HepG2 (cell line): ENCODE measurements at regions not wholly inside any gene's neighbourhood (a gene's known extent, or its start where the extent isn't known, plus 50 kb on each side); places are given as distances from the start of the nearest gene placed in this dataset.

Experiments
- ATAC-seq: fragments of 200-7000 bp; cut with Tn5 transposase; 3 replicates; pipeline ENCODE4 v1.9.1; 2020; ENCODE audit warnings: mild to moderate bottlenecking, moderate library complexity
- BruUV-seq: library from RNA; stranded (reverse); fragments of 400-500 nt; replicated peaks from 2 replicates; lab custom pipeline; 2021; lab: Mats Ljungman, UMichigan
- CTCF ChIA-PET: fragments of 300-600 bp; formaldehyde crosslinking; extraction: SDS; loops from one replicate; lab custom pipeline; 2021; ENCODE audit warnings: low total read pairs, inconsistent platforms, low intra/inter-chr PET ratio; lab: Yijun Ruan, JAX
- POLR2A ChIA-PET: fragments of 350-600 bp; sonication (Branson Sonifier 250); formaldehyde crosslinking; loops from one replicate; lab custom pipeline; 2020; ENCODE audit warnings: antibody characterized with exemption, inconsistent platforms; lab: Yijun Ruan, JAX
- DNase-seq: peaks from one replicate; pipeline ENCODE4 v3.0.0-alpha.2; 2015; ENCODE audit warnings: low spot score
- FAIRE-seq: peaks from 3 replicates; lab custom pipeline; 2011; peaks lifted over from hg19 to GRCh38; lab: Jason Lieb, UNC
- H2AFZ ChIP-seq: one replicate; pipeline ENCODE4 v1.6.1; 2011; ENCODE audit warnings: low read length, inconsistent platforms
- H3K27ac ChIP-seq: fragments of 300-600 bp; 3 replicates; pipeline ENCODE4 v1.8.0; 2011; ENCODE audit warnings: mixed run types, mild to moderate bottlenecking, mixed read lengths, low read length, inconsistent platforms; ENCODE audit not compliant: insufficient read depth; ENCODE audit errors: extremely low read length
- H3K27me3 ChIP-seq, 2 experiments: fragments of 200-600 bp in 1 of 2; 2 replicates in 1 of 2; 3 replicates in 1 of 2; pipeline versions ENCODE4 v1.6.0 to v1.8.0; 2011; ENCODE audit warnings: low read length in 2 of 2, mild to moderate bottlenecking in 2 of 2, moderate library complexity in 2 of 2, inconsistent platforms in 1 of 2; ENCODE audit not compliant: insufficient read depth in 2 of 2, control insufficient read depth in 1 of 2
- H3K36me3 ChIP-seq, 2 experiments: fragments of 200-600 bp in 1 of 2; replicated peaks in 1 of 2; 2 replicates in 1 of 2; 3 replicates in 1 of 2; pipeline versions ENCODE4 v1.5.1 to v1.8.0; 2011; ENCODE audit warnings: low read length in 2 of 2, inconsistent platforms in 1 of 2; ENCODE audit not compliant: insufficient read depth in 2 of 2, control insufficient read depth in 1 of 2
- H3K4me1 ChIP-seq: 2 replicates; pipeline ENCODE4 v1.5.1; 2012; ENCODE audit warnings: low read length, inconsistent platforms; ENCODE audit not compliant: insufficient read depth
- H3K4me2 ChIP-seq: 2 replicates; pipeline ENCODE4 v1.6.0; 2011; ENCODE audit warnings: low read depth, low read length, inconsistent platforms
- H3K4me3 ChIP-seq, 3 experiments: fragments of 200-600 bp in 1 of 3; sonication (generic), shearing (Covaris generic) in 1 of 3; replicated peaks in 1 of 3; 2 replicates each; pipeline ENCODE4 v1.5.1; 2011 to 2016; ENCODE audit warnings: low read length in 3 of 3, inconsistent platforms in 2 of 3, low read depth in 2 of 3, mild to moderate bottlenecking in 2 of 3, control low read depth in 1 of 3, mixed read lengths in 1 of 3; ENCODE audit not compliant: insufficient read depth in 1 of 3
- H3K79me2 ChIP-seq: one replicate; pipeline ENCODE4 v1.6.1; 2011; ENCODE audit warnings: low read length, inconsistent platforms; ENCODE audit not compliant: insufficient read depth
- H3K9ac ChIP-seq: 2 replicates; pipeline ENCODE4 v1.6.0; 2011; ENCODE audit warnings: mild to moderate bottlenecking, low read depth, low read length, inconsistent platforms; ENCODE audit not compliant: insufficient read depth
- H3K9me3 ChIP-seq: 2 replicates; pipeline ENCODE4 v1.5.1; 2012; ENCODE audit warnings: mild to moderate bottlenecking, low read length
- H4K20me1 ChIP-seq: 2 replicates; pipeline ENCODE4 v1.6.0; 2011; ENCODE audit warnings: inconsistent platforms, mild to moderate bottlenecking, low read length, moderate library complexity; ENCODE audit not compliant: insufficient read depth
- MTF2 ChIP-seq: sonication (generic); formaldehyde crosslinking; IDR thresholded peaks from 2 replicates; pipeline ENCODE4 v1.5.0; 2020; ENCODE audit warnings: missing genetic modification reagents, borderline replicate concordance
- NR2F6 ChIP-seq, 2 experiments: IDR thresholded peaks; 2 replicates each; pipeline ENCODE4 v1.6.1; 2016; ENCODE audit warnings: antibody characterized with exemption in 1 of 2, mild to moderate bottlenecking in 1 of 2
- PLRG1 ChIP-seq: fragments of 450-650 bp; conservative IDR thresholded peaks from 2 replicates; pipeline ENCODE4 v1.6.1; 2016
- SKI ChIP-seq: fragments of 450-650 bp; IDR thresholded peaks from one replicate; pipeline ENCODE4 v1.6.1; 2018; ENCODE audit warnings: mild to moderate bottlenecking; ENCODE audit not compliant: partially characterized antibody
- TRIM24 ChIP-seq: sonication (generic); formaldehyde crosslinking; IDR thresholded peaks from 2 replicates; pipeline ENCODE4 v1.8.0; 2022; ENCODE audit warnings: mild to moderate bottlenecking, missing genetic modification reagents
- ZNF768 ChIP-seq: sonication (generic); formaldehyde crosslinking; IDR thresholded peaks from 2 replicates; pipeline ENCODE4 v1.4.0; 2020; ENCODE audit warnings: missing genetic modification reagents
- ZSCAN29 ChIP-seq: sonication (generic); formaldehyde crosslinking; conservative IDR thresholded peaks from 2 replicates; pipeline ENCODE4 v1.4.0; 2020; ENCODE audit warnings: mild to moderate bottlenecking, missing genetic modification reagents
- WGBS: methylation state at CpG from one replicate; pipeline ENCODE4 v1.1.6; 2017; ENCODE audit warnings: low lambda C conversion rate; 5-methylcytosine and 5-hydroxymethylcytosine counted together
- in situ Hi-C: cut with HindIII; loops from 2 replicates; pipeline ENCODE4 v1.10.0; 2017; ENCODE audit warnings: low pct_unique_long_range_greater_than_20kb; ENCODE audit not compliant: extremely low pct_ligation_motif_present
- intact Hi-C: fragments of 100-400 bp; cut with micrococcal nuclease; formaldehyde crosslinking; loops from one replicate; pipeline ENCODE4 v1.10.0; 2022; ENCODE audit not compliant: unreplicated experiment
- TF ChIP-seq, protein P1 (sequence below): sonication (generic); formaldehyde crosslinking; IDR thresholded peaks from 2 replicates; pipeline ENCODE4 v1.4.0; 2020; ENCODE audit warnings: mild to moderate bottlenecking, missing genetic modification reagents
- TF ChIP-seq, protein P2 (sequence below): sonication (generic); formaldehyde crosslinking; IDR thresholded peaks from 2 replicates; pipeline ENCODE4 v1.4.0; 2020; ENCODE audit warnings: mild to moderate bottlenecking, missing genetic modification reagents, borderline replicate concordance
- TF ChIP-seq, protein P3 (sequence below): sonication (generic); formaldehyde crosslinking; IDR thresholded peaks from 2 replicates; pipeline ENCODE4 v1.4.0; 2020; ENCODE audit warnings: missing genetic modification reagents

DNA sequence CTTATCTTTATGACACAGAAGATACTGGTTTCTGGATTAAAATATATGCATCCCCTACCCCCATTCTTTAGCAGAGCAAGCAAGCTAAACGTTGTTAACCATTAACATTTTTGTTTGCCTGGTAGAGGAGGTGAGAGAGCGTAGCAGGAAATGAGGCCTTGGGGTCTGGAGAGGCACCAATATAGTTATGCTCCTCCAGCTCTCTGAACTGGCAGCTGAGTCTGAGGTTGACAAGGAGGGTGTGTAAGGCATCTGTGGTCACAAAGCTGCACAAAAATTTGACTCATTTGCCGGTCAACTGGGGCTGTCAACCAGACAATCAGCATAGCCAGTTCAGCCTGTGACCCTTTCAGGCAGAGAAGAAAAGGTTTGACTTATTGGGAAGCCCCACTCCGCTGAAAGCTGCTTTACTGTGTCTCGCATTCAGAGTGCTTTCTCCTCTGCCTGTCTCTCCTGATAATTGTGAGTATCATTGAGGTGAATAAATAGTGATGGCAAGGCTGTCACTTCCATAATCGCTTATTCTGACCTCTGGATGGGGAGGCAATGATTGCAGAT is 647.5 kb upstream of the SETBP1 start:
- no peak for FAIRE-seq
- intact Hi-C loops = no loop called here
- no TSS peak for BruUV-seq

DNA sequence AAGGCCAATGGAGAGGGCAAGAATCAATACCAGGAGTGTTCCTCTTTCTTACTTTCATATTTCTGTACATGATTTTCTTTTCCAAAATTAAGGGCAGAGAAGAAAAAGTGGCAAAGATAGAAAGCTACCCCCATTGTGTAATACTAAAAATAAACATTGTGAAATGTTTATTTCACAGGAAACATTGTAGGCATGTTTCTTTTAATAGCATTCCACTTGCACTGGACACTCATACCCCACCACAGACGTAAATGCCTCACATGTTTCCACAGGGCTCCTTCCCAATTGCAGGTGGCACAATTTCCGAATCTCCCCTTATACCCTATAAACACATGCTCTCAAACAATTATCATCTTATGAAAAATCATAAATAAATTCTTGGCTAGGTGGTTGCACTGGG is 645.1 kb upstream of the SETBP1 start:
- Histone ChIP-seq H2AFZ (no peak overlapping the region), H3K79me2 (no peaks in the 10 kb centered on the region), H3K4me2 (no peak overlapping the region), H3K4me1 (no peaks in the 10 kb centered on the region), H4K20me1 (no peaks in the 10 kb centered on the region), H3K27me3 (no peaks in the 10 kb centered on the region), H3K4me3 (no peak overlapping the region), H3K36me3 (no peaks in the 10 kb centered on the region), H3K9me3 (peaks cover 64% of the 10 kb centered on the region), H3K27ac (no peak overlapping the region), H3K9ac (no peak overlapping the region)
- CTCF ChIA-PET = no interaction called here
- in situ Hi-C loops = no loop called here
- DNase-seq (no peak), FAIRE-seq (no peak), ATAC-seq (no peak)
- WGBS = 3% methylated on average over 2 of the region's 2 CpGs
- POLR2A ChIA-PET = no interaction called here
- BruUV-seq = no TSS peak
- intact Hi-C loops = no loop called here
- TF ChIP-seq PLRG1 (no peak), SKI (no peak), TRIM24 (no peak), MTF2 (CRISPR knock-in tag) (no peak), NR2F6 (IDR thresholded peaks at IDR 0.05) (no peak), NR2F6 (CRISPR knock-in tag; IDR thresholded peaks at IDR 0.05) (no peak)
- TF ChIP-seq, protein P1, sequence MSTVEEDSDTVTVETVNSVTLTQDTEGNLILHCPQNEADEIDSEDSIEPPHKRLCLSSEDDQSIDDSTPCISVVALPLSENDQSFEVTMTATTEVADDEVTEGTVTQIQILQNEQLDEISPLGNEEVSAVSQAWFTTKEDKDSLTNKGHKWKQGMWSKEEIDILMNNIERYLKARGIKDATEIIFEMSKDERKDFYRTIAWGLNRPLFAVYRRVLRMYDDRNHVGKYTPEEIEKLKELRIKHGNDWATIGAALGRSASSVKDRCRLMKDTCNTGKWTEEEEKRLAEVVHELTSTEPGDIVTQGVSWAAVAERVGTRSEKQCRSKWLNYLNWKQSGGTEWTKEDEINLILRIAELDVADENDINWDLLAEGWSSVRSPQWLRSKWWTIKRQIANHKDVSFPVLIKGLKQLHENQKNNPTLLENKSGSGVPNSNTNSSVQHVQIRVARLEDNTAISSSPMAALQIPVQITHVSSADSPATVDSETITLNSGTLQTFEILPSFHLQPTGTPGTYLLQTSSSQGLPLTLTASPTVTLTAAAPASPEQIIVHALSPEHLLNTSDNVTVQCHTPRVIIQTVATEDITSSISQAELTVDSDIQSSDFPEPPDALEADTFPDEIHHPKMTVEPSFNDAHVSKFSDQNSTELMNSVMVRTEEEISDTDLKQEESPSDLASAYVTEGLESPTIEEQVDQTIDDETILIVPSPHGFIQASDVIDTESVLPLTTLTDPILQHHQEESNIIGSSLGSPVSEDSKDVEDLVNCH (CRISPR knock-in tag) = no peak
- TF ChIP-seq, protein P2, sequence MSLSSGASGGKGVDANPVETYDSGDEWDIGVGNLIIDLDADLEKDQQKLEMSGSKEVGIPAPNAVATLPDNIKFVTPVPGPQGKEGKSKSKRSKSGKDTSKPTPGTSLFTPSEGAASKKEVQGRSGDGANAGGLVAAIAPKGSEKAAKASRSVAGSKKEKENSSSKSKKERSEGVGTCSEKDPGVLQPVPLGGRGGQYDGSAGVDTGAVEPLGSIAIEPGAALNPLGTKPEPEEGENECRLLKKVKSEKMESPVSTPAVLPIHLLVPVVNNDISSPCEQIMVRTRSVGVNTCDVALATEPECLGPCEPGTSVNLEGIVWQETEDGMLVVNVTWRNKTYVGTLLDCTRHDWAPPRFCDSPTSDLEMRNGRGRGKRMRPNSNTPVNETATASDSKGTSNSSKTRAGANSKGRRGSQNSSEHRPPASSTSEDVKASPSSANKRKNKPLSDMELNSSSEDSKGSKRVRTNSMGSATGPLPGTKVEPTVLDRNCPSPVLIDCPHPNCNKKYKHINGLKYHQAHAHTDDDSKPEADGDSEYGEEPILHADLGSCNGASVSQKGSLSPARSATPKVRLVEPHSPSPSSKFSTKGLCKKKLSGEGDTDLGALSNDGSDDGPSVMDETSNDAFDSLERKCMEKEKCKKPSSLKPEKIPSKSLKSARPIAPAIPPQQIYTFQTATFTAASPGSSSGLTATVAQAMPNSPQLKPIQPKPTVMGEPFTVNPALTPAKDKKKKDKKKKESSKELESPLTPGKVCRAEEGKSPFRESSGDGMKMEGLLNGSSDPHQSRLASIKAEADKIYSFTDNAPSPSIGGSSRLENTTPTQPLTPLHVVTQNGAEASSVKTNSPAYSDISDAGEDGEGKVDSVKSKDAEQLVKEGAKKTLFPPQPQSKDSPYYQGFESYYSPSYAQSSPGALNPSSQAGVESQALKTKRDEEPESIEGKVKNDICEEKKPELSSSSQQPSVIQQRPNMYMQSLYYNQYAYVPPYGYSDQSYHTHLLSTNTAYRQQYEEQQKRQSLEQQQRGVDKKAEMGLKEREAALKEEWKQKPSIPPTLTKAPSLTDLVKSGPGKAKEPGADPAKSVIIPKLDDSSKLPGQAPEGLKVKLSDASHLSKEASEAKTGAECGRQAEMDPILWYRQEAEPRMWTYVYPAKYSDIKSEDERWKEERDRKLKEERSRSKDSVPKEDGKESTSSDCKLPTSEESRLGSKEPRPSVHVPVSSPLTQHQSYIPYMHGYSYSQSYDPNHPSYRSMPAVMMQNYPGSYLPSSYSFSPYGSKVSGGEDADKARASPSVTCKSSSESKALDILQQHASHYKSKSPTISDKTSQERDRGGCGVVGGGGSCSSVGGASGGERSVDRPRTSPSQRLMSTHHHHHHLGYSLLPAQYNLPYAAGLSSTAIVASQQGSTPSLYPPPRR (CRISPR knock-in tag) = no peak
- TF ChIP-seq, protein P3, sequence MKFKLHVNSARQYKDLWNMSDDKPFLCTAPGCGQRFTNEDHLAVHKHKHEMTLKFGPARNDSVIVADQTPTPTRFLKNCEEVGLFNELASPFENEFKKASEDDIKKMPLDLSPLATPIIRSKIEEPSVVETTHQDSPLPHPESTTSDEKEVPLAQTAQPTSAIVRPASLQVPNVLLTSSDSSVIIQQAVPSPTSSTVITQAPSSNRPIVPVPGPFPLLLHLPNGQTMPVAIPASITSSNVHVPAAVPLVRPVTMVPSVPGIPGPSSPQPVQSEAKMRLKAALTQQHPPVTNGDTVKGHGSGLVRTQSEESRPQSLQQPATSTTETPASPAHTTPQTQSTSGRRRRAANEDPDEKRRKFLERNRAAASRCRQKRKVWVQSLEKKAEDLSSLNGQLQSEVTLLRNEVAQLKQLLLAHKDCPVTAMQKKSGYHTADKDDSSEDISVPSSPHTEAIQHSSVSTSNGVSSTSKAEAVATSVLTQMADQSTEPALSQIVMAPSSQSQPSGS (CRISPR knock-in tag) = no peak

More for the DNA sequence above, 647.5 kb upstream of the SETBP1 start:
- WGBS = 22% methylated on average over 6 of the region's 6 CpGs
- Histone ChIP-seq H3K79me2 (no peaks in the 10 kb centered on the region), H4K20me1 (no peaks in the 10 kb centered on the region), H3K9ac (no peak overlapping the region), H2AFZ (no peak overlapping the region), H3K36me3 (no peaks in the 10 kb centered on the region), H3K9me3 (peaks cover 62% of the 10 kb centered on the region), H3K4me1 (no peaks in the 10 kb centered on the region), H3K4me2 (no peak overlapping the region), H3K27me3 (no peaks in the 10 kb centered on the region), H3K27ac (no peak overlapping the region), H3K4me3 (no peak overlapping the region)
- ChIA-PET POLR2A (no interaction called here), CTCF (no interaction called here)
- no peak for TF ChIP-seq ZNF768
- TF ChIP-seq ZSCAN29 (CRISPR knock-in tag) = no peak
- peak; percentile 59 for ATAC-seq
- in situ Hi-C loops = no loop called here
- DNase-seq = peak; percentile 0
